ENCODE measurements at regions not wholly inside any gene's neighbourhood (a gene's known extent, or its start where the extent isn't known, plus 50 kb on each side); places are given as distances from the start of the nearest gene placed in this dataset.

DNA sequence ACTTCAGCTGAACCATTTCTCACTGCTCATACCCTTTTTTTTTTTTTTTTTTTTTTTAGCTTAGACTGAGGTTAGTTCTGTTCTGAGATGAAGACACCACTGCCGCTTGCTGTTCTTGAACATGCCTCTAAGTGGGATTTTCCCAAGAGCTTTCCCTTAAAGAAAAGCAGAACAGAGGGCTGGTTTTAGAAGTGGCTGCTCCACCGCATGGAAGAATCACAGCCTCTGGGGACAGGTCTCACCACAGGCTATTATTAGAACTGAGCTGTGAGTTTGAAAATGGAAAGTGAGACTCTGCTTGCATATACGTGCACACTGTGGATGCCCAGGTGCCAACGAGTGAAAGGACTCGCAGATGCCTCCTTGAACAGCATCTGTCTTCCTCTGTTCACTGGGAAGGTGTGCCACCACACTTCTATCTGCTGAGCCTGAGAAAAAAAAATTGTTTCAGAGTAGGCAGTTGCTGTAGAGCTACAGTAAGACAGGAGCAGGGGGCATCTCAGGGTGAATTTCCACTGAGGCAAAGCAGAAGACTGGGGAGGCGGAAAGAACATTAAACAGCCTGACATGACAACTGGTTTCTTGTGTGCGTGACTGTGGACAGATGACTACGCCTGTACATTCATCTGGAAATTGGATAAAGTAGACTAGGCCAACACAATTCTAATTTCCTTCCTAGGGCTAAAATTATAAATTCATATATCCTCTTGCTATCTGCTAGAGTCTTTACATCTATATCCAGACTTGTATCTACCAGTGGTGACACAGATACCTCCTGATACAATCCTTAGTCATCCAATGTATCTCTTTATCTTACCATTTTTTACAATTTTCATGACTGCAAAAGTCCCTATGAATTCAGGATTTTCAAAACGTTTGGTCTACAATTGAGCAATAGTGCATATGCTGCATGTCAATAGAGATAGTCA lies 1045.7 kb upstream of the CELF4 start (continued):
- TF ChIP-seq BRCA1 (IDR thresholded peaks at IDR 0.05; ENCODE audit: low read depth, low read length) (no peak), MEF2A (IDR thresholded peaks at IDR 0.05; ENCODE audit: insufficient read depth, low read depth, low read length) (peak; percentile 97), SREBF1 (IDR thresholded peaks at IDR 0.05; ENCODE audit: low read length) (no peak), CBX5 (IDR thresholded peaks at IDR 0.05; ENCODE audit: low read depth) (peak; percentile 76; the same call in 1 of the 2 replicates), ATF3 (IDR thresholded peaks at IDR 0.05; ENCODE audit: borderline replicate concordance, extremely low read depth, low read depth, low read length) (no peak), TCF3 (IDR thresholded peaks at IDR 0.05; ENCODE audit: borderline replicate concordance, insufficient read depth, low read depth, low read length) (peak; percentile 91), EP300 (IDR thresholded peaks at IDR 0.05; ENCODE audit: borderline replicate concordance in 1 of 2, control insufficient read depth in 1 of 2, low read depth in 2 of 2, low read length in 2 of 2) (peak; percentile 49 to 75; a peak in 3 of 4 replicates), TBL1XR1 (IDR thresholded peaks at IDR 0.05; ENCODE audit: low read depth, low read length) (peak; percentile 95), HDAC6 (IDR thresholded peaks at IDR 0.05; ENCODE audit: unreplicated experiment) (no peak), ATF7 (IDR thresholded peaks at IDR 0.05; ENCODE audit: low read depth) (peak; percentile 59), EED (IDR thresholded peaks at IDR 0.05; ENCODE audit: low read depth) (peak; percentile 100), NFIC (IDR thresholded peaks at IDR 0.05; ENCODE audit: low read depth, low read length) (peak; percentile 98), MEF2B (IDR thresholded peaks at IDR 0.05; ENCODE audit: partially characterized antibody, poor library complexity, severe bottlenecking) (peak; percentile 96), RAD21 (IDR thresholded peaks at IDR 0.05; ENCODE audit: insufficient read depth, low read depth, low read length) (peak; percentile 54), ZSCAN29 (IDR thresholded peaks at IDR 0.05) (peak; percentile 64; the same call in 1 of the 2 replicates), YBX1 (IDR thresholded peaks at IDR 0.05) (no peak), SIN3A (IDR thresholded peaks at IDR 0.05; ENCODE audit: low read depth, low read length) (no peak), WRNIP1 (IDR thresholded peaks at IDR 0.05; ENCODE audit: borderline replicate concordance, low read depth, low read length) (no peak), PAX5 (IDR thresholded peaks at IDR 0.05; ENCODE audit: borderline replicate concordance, low read depth, low read length) (peak; percentile 89), RUNX3 (IDR thresholded peaks at IDR 0.05; ENCODE audit: low read length) (peak; percentile 97)
- TF ChIP-seq, protein P1, sequence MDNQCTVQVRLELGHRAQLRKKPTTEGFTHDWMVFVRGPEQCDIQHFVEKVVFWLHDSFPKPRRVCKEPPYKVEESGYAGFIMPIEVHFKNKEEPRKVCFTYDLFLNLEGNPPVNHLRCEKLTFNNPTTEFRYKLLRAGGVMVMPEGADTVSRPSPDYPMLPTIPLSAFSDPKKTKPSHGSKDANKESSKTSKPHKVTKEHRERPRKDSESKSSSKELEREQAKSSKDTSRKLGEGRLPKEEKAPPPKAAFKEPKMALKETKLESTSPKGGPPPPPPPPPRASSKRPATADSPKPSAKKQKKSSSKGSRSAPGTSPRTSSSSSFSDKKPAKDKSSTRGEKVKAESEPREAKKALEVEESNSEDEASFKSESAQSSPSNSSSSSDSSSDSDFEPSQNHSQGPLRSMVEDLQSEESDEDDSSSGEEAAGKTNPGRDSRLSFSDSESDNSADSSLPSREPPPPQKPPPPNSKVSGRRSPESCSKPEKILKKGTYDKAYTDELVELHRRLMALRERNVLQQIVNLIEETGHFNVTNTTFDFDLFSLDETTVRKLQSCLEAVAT (IDR thresholded peaks at IDR 0.05): 0 out of 2 replicates have a peak, but pooled peaks have one; percentile 38
- TF ChIP-seq, protein P2, sequence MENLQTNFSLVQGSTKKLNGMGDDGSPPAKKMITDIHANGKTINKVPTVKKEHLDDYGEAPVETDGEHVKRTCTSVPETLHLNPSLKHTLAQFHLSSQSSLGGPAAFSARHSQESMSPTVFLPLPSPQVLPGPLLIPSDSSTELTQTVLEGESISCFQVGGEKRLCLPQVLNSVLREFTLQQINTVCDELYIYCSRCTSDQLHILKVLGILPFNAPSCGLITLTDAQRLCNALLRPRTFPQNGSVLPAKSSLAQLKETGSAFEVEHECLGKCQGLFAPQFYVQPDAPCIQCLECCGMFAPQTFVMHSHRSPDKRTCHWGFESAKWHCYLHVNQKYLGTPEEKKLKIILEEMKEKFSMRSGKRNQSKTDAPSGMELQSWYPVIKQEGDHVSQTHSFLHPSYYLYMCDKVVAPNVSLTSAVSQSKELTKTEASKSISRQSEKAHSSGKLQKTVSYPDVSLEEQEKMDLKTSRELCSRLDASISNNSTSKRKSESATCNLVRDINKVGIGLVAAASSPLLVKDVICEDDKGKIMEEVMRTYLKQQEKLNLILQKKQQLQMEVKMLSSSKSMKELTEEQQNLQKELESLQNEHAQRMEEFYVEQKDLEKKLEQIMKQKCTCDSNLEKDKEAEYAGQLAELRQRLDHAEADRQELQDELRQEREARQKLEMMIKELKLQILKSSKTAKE (IDR thresholded peaks at IDR 0.05; ENCODE audit: low read depth, poor library complexity, severe bottlenecking): peak; percentile 90
- TF ChIP-seq, protein P3, sequence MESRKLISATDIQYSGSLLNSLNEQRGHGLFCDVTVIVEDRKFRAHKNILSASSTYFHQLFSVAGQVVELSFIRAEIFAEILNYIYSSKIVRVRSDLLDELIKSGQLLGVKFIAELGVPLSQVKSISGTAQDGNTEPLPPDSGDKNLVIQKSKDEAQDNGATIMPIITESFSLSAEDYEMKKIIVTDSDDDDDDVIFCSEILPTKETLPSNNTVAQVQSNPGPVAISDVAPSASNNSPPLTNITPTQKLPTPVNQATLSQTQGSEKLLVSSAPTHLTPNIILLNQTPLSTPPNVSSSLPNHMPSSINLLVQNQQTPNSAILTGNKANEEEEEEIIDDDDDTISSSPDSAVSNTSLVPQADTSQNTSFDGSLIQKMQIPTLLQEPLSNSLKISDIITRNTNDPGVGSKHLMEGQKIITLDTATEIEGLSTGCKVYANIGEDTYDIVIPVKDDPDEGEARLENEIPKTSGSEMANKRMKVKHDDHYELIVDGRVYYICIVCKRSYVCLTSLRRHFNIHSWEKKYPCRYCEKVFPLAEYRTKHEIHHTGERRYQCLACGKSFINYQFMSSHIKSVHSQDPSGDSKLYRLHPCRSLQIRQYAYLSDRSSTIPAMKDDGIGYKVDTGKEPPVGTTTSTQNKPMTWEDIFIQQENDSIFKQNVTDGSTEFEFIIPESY (IDR thresholded peaks at IDR 0.05): no peak

Measured in GM12878 (cell line).